HT1080 (cell line): ENCODE measurements at regions not wholly inside any gene's neighbourhood (a gene's known extent, or its start where the extent isn't known, plus 50 kb on each side); places are given as distances from the start of the nearest gene placed in this dataset.
A peak's percentile ranks its signal among the peaks of the same experiment; 100 is the strongest.

Experiments used
- DNase-seq: peaks from one replicate; pipeline ENCODE4 v3.0.0-alpha.2; 2015; ENCODE audit warnings: low read depth

- DNase-seq: no peak
These were observed 153.0 kb upstream of the STX18 start for GRCh38 chr4:4694827-4695226.

GRCh38 chr4:4694296-4694772, 152.5 kb upstream of the STX18 start:
- DNase-seq: peak; percentile 15

DNA sequence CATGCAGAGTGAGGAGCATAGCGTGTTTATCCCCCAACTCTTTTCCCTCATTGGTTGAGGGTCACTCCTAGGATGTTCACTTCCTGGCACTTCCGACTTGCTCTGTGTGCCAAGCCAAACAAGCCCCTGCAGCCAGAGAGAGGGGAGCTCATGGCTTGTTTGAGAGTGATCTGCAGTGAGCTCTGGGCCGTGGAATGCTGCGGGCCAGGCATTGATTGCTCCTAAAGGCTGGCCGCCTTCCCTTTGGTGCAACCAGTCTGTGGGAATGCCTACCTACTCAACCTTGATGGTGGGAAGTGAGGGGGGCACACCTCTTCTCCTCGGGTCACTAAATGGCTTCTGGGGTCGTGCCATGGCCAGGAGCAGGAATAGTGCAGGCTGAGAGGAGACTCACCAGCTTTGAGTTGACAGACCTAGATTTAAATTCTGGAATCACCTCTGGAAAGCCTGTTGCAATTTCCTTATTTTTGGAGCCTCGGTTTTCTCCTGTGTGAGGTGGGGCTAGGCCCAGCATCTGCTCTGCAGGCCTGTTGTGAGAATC, 152.0 kb upstream of the STX18 start:
- no peak for DNase-seq

GRCh38 chr4:4693258-4693657, 151.4 kb upstream of the STX18 start:
- peak; percentile 70 for DNase-seq

GRCh38 chr4:4690854-4691253, 149.0 kb upstream of the STX18 start:
- DNase-seq: no peak

DNA sequence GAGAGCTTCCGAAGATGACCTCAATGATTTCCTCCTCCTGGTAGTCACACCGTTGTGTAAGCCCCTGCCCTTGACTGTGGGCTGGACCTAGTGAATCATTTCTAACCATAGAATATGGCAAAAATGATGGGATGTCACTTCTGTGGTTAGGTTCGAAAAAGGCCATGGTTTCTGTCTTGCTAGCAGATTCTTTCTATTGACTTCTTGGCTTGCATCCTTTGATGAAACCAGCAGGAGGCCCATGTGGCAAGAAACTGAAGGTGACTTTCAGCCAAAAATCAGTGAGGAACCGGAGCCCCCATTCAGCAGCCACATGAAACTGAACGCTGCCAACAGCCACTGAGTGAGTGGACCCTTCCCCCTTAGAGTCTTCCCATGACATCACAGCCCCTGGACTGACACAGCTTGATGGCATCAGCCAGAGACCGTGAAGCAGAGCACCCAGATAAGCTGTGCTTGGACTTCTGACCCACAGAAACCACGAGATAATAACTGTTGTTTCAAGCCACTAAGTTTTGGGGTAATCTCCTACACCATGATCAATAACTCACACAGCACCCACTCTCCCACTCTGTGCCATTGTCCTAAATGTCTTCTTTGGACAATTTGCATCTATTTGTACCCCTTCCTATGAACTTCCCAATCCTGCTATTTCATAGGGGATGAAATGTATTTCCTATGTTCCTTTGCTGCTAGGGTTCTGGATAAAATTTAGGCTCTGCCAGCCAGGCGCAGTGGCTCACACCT, 148.0 kb upstream of the STX18 start:
- DNase-seq: peak; percentile 37

DNA sequence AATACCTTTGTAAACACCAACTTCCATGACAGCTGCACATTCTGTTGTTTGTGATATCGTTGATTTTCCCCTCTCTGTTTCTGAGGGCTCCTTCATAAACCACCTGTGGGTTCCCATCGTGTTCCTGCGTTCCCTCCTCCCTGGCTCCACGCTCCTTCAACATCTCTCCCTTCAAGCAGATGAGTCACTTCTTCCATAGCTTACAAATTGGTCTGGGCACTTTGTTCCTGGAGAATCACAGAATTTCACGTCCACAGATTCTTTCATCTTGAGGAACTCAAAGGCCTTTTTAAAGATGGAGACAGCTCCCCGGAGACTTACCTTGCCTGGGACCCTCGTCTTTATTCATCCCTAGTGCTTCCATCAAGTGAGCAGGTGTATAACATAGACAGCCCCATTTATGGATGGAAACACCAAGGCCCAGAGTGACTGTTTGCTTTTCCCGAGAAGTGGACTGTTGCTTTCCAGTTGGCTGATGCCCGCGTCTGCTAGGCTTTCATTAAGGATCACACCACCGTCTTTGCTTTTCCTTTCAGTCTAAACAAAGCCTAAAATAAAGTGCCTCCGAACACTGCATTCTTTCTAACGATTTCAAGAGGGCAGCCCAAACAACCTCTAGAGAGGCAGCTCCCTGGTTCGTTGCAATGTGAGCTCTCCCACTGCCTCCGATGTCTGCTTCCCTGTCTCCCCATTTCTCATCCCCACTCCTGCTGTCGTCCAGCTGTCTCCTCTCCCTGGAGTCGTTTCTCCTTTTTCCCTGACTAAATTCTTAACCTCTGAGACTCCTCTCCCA, 146.3 kb upstream of the STX18 start:
- DNase-seq: no peak

GRCh38 chr4:4687100-4687499, 145.3 kb upstream of the STX18 start:
- no peak for DNase-seq

- no peak for DNase-seq
These were observed 144.3 kb upstream of the STX18 start for GRCh38 chr4:4685810-4686795.

- no peak for DNase-seq
These were observed 139.8 kb upstream of the STX18 start for GRCh38 chr4:4681653-4682052.

GRCh38 chr4:4680758-4681157, 138.9 kb upstream of the STX18 start:
- DNase-seq: no peak

- no peak for DNase-seq
These were observed 138.4 kb upstream of the STX18 start for GRCh38 chr4:4680243-4680642.

DNA sequence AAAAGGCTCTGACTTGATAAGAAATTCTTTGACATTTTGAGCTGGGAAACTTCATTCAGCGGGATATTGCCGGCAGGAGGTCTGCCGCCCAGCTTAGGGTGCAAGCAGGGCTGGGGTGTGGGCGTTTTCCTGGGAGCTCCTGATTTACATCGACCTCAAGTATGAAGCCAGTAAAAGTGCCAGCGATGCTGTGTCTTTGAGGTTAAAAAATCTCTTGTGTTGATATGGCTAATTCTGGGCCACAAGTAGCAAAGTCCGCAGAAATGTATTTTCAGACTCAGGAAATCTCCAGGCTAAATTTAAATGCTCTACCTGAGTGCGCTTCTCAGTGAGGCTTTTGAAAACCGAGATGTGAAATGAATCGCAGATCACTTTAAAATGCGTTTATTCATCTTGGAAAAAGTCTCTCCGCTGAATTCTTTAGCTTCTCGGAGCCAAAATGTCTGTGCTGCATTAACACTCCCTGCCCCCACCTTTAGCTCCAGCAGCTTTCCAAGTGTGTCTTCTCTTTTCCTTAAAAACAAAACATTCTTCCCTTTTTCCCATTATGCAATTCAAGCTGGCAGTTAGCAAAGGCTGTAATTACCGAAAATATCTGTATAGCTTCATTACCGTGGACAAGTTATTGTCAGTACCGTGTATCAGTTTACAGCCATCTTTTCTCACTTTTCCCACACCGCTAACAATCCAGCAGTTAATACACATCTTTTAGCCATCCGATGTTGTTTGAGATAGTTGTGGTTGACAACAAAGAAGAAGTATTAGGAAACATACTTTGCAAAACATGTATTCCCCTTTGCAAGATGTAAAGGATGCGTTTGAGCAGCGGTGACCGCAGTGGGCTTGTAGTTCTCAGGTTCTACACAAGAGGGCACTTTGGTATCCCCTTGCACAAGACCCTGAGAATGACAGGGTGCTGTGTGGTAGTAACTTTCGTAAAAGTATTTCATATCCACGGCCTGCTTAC, 136.0 kb upstream of the STX18 start:
- DNase-seq: no peak

GRCh38 chr4:4675641-4676040, 133.8 kb upstream of the STX18 start:
- DNase-seq: no peak

DNA sequence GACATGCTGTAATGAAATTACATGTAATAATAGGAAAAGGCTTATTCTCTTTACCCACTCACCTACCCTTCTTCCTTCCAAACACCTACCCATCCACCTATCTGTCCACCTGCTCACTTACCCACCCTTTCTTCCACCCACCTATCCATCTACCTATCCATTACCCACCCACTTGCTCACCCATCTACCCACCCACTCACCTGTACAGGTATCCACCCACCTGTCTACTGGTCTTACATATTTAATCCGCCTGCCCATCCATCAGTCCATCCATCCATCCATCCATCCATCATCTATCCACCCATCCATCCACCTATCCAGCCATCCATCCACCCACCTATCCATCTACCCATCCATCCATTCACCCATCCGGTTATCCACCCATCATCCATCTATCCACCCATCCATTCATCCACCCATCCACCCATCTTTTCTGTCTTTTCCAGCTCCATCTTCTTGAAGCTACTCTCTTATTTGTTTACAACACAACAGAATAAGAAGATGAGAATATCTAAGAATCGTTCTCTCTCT, 133.3 kb upstream of the STX18 start:
- no peak for DNase-seq

GRCh38 chr4:4673070-4673469, 131.2 kb upstream of the STX18 start:
- peak; percentile 66 for DNase-seq

DNA sequence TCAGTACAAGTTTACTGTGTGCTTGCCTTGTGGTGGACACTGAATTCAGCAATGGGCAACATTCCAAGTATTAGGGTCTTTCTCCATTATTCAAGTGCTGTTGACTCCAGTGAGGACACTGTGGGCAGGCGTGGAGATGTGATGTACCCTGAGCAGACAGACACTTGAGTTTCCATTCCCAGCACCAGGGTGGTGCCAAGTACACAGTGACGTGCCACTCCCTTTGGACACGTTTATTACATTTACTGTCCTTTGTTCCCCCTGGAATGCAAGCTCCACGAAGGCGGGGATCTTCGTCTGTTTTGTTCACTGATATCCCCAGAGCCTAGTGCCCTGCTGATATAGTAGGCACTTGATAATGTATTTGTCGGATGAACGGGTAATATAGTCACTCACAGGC, 130.6 kb upstream of the STX18 start:
- no peak for DNase-seq

GRCh38 chr4:4671774-4672349, 130.0 kb upstream of the STX18 start:
- DNase-seq: no peak

DNA sequence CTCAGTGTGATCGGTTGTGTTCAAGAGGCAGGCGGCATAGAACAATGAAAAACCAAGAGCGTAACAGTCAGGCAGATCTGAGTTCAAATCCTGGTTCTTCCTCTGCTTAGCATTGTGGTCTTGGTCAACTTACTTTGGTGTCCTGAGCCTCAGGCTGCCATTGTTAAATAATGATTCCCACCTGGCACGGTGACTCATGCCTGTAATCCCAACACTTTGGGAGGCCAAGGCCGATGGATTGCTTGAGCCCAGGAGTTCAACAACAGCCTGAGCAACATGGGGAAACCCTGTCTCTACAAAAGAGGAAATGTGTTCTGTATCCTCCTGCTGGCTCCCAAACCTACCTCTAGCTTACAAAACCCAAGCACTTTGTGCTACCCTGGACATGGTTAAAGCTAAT, 129.0 kb upstream of the STX18 start:
- DNase-seq: peak; percentile 31
